ENCODE measurements at regions not wholly inside any gene's neighbourhood (a gene's known extent, or its start where the extent isn't known, plus 50 kb on each side); places are given as distances from the start of the nearest gene placed in this dataset.

GRCh38 chr20:48300529-48300928 is 515.2 kb upstream of the SULF2 start:
- BruUV-seq (replicated peaks), result no TSS peak
- TF ChIP-seq CTCF (conservative IDR thresholded peaks at IDR 0.05), result no peak
- TF ChIP-seq EZH2 (IDR thresholded peaks at IDR 0.05; ENCODE audit: low read depth), result no peak
- Histone ChIP-seq H3K4me2 (no peak overlapping the region), H3K79me2 (ENCODE audit: low read depth) (no peaks in the 10 kb centered on the region), H3K9me2 (ENCODE audit: insufficient read depth) (no peaks in the 10 kb centered on the region), H3K4me3 (no peak overlapping the region), H3K27me3 (ENCODE audit: insufficient read depth, low read depth) (no peaks in the 10 kb centered on the region), H3F3A (ENCODE audit: insufficient read depth, low read depth) (peaks cover 25% of the 10 kb centered on the region), H3K27ac (no peak overlapping the region), H2AFZ (no peak overlapping the region), H3K9me3 (ENCODE audit: insufficient read depth, low read depth) (no peaks in the 10 kb centered on the region), H3K36me3 (ENCODE audit: low read depth) (no peaks in the 10 kb centered on the region), H3K4me1 (replicated peaks; ENCODE audit: insufficient read depth) (peaks cover 31% of the 10 kb centered on the region), H4K20me1 (ENCODE audit: insufficient read depth) (no peaks in the 10 kb centered on the region)
- DNase-seq, result no peak
- intact Hi-C loops (cut with micrococcal nuclease; ENCODE audit: unreplicated experiment), result no loop called here
- ChIA-PET CTCF (interaction anchor here (0.9 kb wide), 1 partner anchor 320 kb away, joined by 7 read pairs; no protein-coding TSS in a partner anchor), POLR2A (ENCODE audit: unreplicated experiment) (interaction anchor here (0.6 to 0.7 kb wide), 2 partner anchors 16 to 74 kb away, joined by 4 read pairs; no protein-coding TSS in a partner anchor)

- intact Hi-C loops (cut with micrococcal nuclease; ENCODE audit: unreplicated experiment), result loop anchor here (1.0 to 5.0 kb wide), 5 partner anchors 232 to 1102 kb away; no protein-coding TSS in a partner anchor
- peak; percentile 83 to 87 for DNase-seq
- no peaks in the 10 kb centered on the region for H3K27me3 ChIP-seq (ENCODE audit: insufficient read depth, low read depth)
- no peaks in the 10 kb centered on the region for H3K9me2 ChIP-seq (ENCODE audit: insufficient read depth)
- no peak overlapping the region for H3K4me3 ChIP-seq
- no peak overlapping the region for H2AFZ ChIP-seq
- H3K4me1 ChIP-seq (replicated peaks; ENCODE audit: insufficient read depth), result peaks cover 45% of the 10 kb centered on the region
- no peaks in the 10 kb centered on the region for H4K20me1 ChIP-seq (ENCODE audit: insufficient read depth)
- no TSS peak for BruUV-seq (replicated peaks)
- H3K27ac ChIP-seq, result peak overlapping the region; percentile 64
- TF ChIP-seq CTCF (conservative IDR thresholded peaks at IDR 0.05) (no peak), EZH2 (IDR thresholded peaks at IDR 0.05; ENCODE audit: low read depth) (no peak)
- peaks cover 38% of the 10 kb centered on the region for H3F3A ChIP-seq (ENCODE audit: insufficient read depth, low read depth)
- ChIA-PET CTCF (interaction anchor here (0.7 to 0.8 kb wide), 2 partner anchors 321 to 413 kb away, joined by 3 to 8 read pairs; no protein-coding TSS in a partner anchor), POLR2A (ENCODE audit: unreplicated experiment) (interaction anchor here (0.7 to 0.8 kb wide), 3 partner anchors 240 to 524 kb away, joined by 3 to 32 read pairs (median 13); no protein-coding TSS in a partner anchor)
- no peaks in the 10 kb centered on the region for H3K9me3 ChIP-seq (ENCODE audit: insufficient read depth, low read depth)
- peak overlapping the region; percentile 45 for H3K4me2 ChIP-seq
- H3K79me2 ChIP-seq (ENCODE audit: low read depth), result no peaks in the 10 kb centered on the region
- no peaks in the 10 kb centered on the region for H3K36me3 ChIP-seq (ENCODE audit: low read depth)
These were observed 513.7 kb upstream of the SULF2 start for GRCh38 chr20:48298851-48299484.

GRCh38 chr20:48298433-48298832 is 513.2 kb upstream of the SULF2 start:
- Histone ChIP-seq H3K36me3 (ENCODE audit: low read depth) (no peaks in the 10 kb centered on the region), H3K27me3 (ENCODE audit: insufficient read depth, low read depth) (no peaks in the 10 kb centered on the region), H3K4me2 (peak overlapping the region; percentile 45), H3K9me2 (ENCODE audit: insufficient read depth) (no peaks in the 10 kb centered on the region), H3K4me1 (replicated peaks; ENCODE audit: insufficient read depth) (peaks cover 49% of the 10 kb centered on the region), H3K27ac (peak overlapping the region; percentile 64), H4K20me1 (ENCODE audit: insufficient read depth) (no peaks in the 10 kb centered on the region), H3F3A (ENCODE audit: insufficient read depth, low read depth) (peaks cover 38% of the 10 kb centered on the region), H2AFZ (no peak overlapping the region), H3K79me2 (ENCODE audit: low read depth) (no peaks in the 10 kb centered on the region), H3K4me3 (no peak overlapping the region), H3K9me3 (ENCODE audit: insufficient read depth, low read depth) (no peaks in the 10 kb centered on the region)
- BruUV-seq (replicated peaks), result no TSS peak
- no peak for DNase-seq
- intact Hi-C loops (cut with micrococcal nuclease; ENCODE audit: unreplicated experiment), result loop anchor here (5.0 kb wide), 3 partner anchors 231 to 1101 kb away; no protein-coding TSS in a partner anchor
- ChIA-PET POLR2A (ENCODE audit: unreplicated experiment) (interaction anchor here (0.7 to 0.8 kb wide), 2 partner anchors 322 to 523 kb away, joined by 13 to 32 read pairs; no protein-coding TSS in a partner anchor), CTCF (no interaction called here)
- TF ChIP-seq EZH2 (IDR thresholded peaks at IDR 0.05; ENCODE audit: low read depth), result no peak
- no peak for TF ChIP-seq CTCF (conservative IDR thresholded peaks at IDR 0.05)
